H9 (cell line): ENCODE measurements at regions not wholly inside any gene's neighbourhood (a gene's known extent, or its start where the extent isn't known, plus 50 kb on each side); places are given as distances from the start of the nearest gene placed in this dataset.

Experiments used
- DNase-seq: peaks from one replicate; pipeline ENCODE4 v3.0.0-alpha.2; 2017
- H2AFZ ChIP-seq: one replicate; pipeline ENCODE4 v1.6.1; 2013; ENCODE audit warnings: mild to moderate bottlenecking, low read length, control low read depth, moderate library complexity
- H2AK5ac ChIP-seq: 2 replicates; pipeline ENCODE4 v1.6.1; 2013; ENCODE audit warnings: low read length, control low read depth, mixed read lengths; ENCODE audit not compliant: insufficient read length
- H2BK120ac ChIP-seq: one replicate; pipeline ENCODE4 v1.6.1; 2013; ENCODE audit warnings: low read depth, mild to moderate bottlenecking, low read length, control low read depth, inconsistent platforms; ENCODE audit not compliant: poor library complexity, severe bottlenecking
- H2BK12ac ChIP-seq: 2 replicates; pipeline ENCODE4 v1.6.1; 2013; ENCODE audit warnings: low read length, control low read depth, mixed read lengths, low read depth; ENCODE audit not compliant: insufficient read length
- H2BK15ac ChIP-seq: 2 replicates; pipeline ENCODE4 v1.6.1; 2013; ENCODE audit warnings: low read depth, low read length, control low read depth
- H2BK20ac ChIP-seq: one replicate; pipeline ENCODE4 v1.6.1; 2013; ENCODE audit warnings: low read depth, mild to moderate bottlenecking, low read length, control low read depth, inconsistent platforms; ENCODE audit not compliant: poor library complexity, severe bottlenecking
- H2BK5ac ChIP-seq: 2 replicates; pipeline ENCODE4 v1.6.1; 2013; ENCODE audit warnings: low read length, control low read depth, mixed read lengths; ENCODE audit not compliant: insufficient read length
- H3K14ac ChIP-seq: 2 replicates; pipeline ENCODE4 v1.6.1; 2013; ENCODE audit warnings: low read length, control low read depth; ENCODE audit not compliant: insufficient read depth
- H3K18ac ChIP-seq: 2 replicates; pipeline ENCODE4 v1.6.1; 2013; ENCODE audit warnings: low read depth, mild to moderate bottlenecking, mixed read lengths, low read length, control low read depth; ENCODE audit not compliant: insufficient read length
- H3K23ac ChIP-seq: 2 replicates; pipeline ENCODE4 v1.6.1; 2013; ENCODE audit warnings: low read length, control low read depth, mixed read lengths, low read depth; ENCODE audit not compliant: insufficient read length
- H3K23me2 ChIP-seq: 2 replicates; pipeline ENCODE4 v1.6.1; 2013; ENCODE audit warnings: low read depth, mild to moderate bottlenecking, mixed read lengths, low read length, control low read depth; ENCODE audit not compliant: insufficient read length, poor library complexity, severe bottlenecking
- H3K27ac ChIP-seq: 2 replicates; pipeline ENCODE4 v1.5.1; 2013; ENCODE audit warnings: low read length, control low read depth, mixed read lengths, low read depth; ENCODE audit not compliant: insufficient read length
- H3K27me3 ChIP-seq: 2 replicates; pipeline ENCODE4 v1.6.1; 2013; ENCODE audit warnings: low read length, control low read depth, inconsistent platforms; ENCODE audit not compliant: insufficient read depth
- H3K4ac ChIP-seq: 2 replicates; pipeline ENCODE4 v1.6.1; 2013; ENCODE audit warnings: low read depth, mild to moderate bottlenecking, control low read depth, inconsistent platforms, low read length, moderate library complexity
- H3K4me1 ChIP-seq: 2 replicates; pipeline ENCODE4 v1.6.1; 2013; ENCODE audit warnings: low read length, control low read depth, inconsistent platforms; ENCODE audit not compliant: insufficient read depth
- H3K4me2 ChIP-seq: 2 replicates; pipeline ENCODE4 v1.6.1; 2013; ENCODE audit warnings: low read length, control low read depth, mixed read lengths; ENCODE audit not compliant: insufficient read length, insufficient read depth
- H3K56ac ChIP-seq: 2 replicates; pipeline ENCODE4 v1.6.1; 2013; ENCODE audit warnings: low read depth, mild to moderate bottlenecking, mixed read lengths, low read length, control low read depth; ENCODE audit not compliant: insufficient read length
- H3K79me1 ChIP-seq: 2 replicates; pipeline ENCODE4 v1.6.1; 2013; ENCODE audit warnings: low read depth, mild to moderate bottlenecking, moderate library complexity, low read length, control low read depth, inconsistent platforms; ENCODE audit not compliant: insufficient read depth, poor library complexity, severe bottlenecking
- H3K79me2 ChIP-seq: 2 replicates; pipeline ENCODE4 v1.6.1; 2013; ENCODE audit warnings: low read length, control low read depth, inconsistent platforms; ENCODE audit not compliant: insufficient read depth
- H3K9ac ChIP-seq: 2 replicates; pipeline ENCODE4 v1.6.1; 2013; ENCODE audit warnings: low read length, control low read depth, mixed read lengths; ENCODE audit not compliant: insufficient read length; ENCODE audit errors: extremely low read depth
- H3K9me3 ChIP-seq: one replicate; pipeline ENCODE4 v1.6.1; 2013; ENCODE audit warnings: low read depth, low read length, inconsistent platforms; ENCODE audit not compliant: control insufficient read depth
- H3T11ph ChIP-seq: one replicate; pipeline ENCODE4 v1.6.1; 2013; ENCODE audit warnings: mild to moderate bottlenecking, low read length, control low read depth, inconsistent platforms
- H4K20me1 ChIP-seq: one replicate; pipeline ENCODE4 v1.6.1; 2013; ENCODE audit not compliant: control insufficient read depth, insufficient read length, insufficient read depth
- H4K5ac ChIP-seq: 2 replicates; pipeline ENCODE4 v1.6.1; 2013; ENCODE audit warnings: low read depth, mild to moderate bottlenecking, mixed read lengths, low read length, control low read depth; ENCODE audit not compliant: insufficient read length
- H4K8ac ChIP-seq: replicated peaks from 2 replicates; pipeline ENCODE4 v1.6.1; 2013; ENCODE audit warnings: low read length, control low read depth, mixed read lengths, low read depth; ENCODE audit not compliant: insufficient read length
- H4K91ac ChIP-seq: 2 replicates; pipeline ENCODE4 v1.6.1; 2013; ENCODE audit warnings: low read depth, mild to moderate bottlenecking, moderate library complexity, mixed read lengths, low read length, control low read depth; ENCODE audit not compliant: insufficient read length
- H3K27ac Mint-ChIP-seq, 3 experiments: 2 replicates in 2 of 3; 3 replicates in 1 of 3; pipeline ENCODE4 v1.8.0; 2020 to 2021; ENCODE audit warnings: mixed read lengths in 3 of 3, mild to moderate bottlenecking in 1 of 3, moderate library complexity in 1 of 3
- H3K27me3 Mint-ChIP-seq: 2 replicates; pipeline ENCODE4 v1.8.0; 2021; ENCODE audit warnings: low read depth, mild to moderate bottlenecking, moderate library complexity, mixed read lengths
- H3K36me3 Mint-ChIP-seq, 3 experiments: 2 replicates in 2 of 3; 3 replicates in 1 of 3; pipeline ENCODE4 v1.8.0; 2020 to 2021; ENCODE audit warnings: low read depth in 3 of 3, mixed read lengths in 3 of 3; ENCODE audit not compliant: insufficient read depth in 1 of 3
- H3K4me1 Mint-ChIP-seq, 2 experiments: 2 replicates each; pipeline ENCODE4 v1.8.0; 2020; ENCODE audit warnings: mixed read lengths in 2 of 2
- H3K4me3 Mint-ChIP-seq, 2 experiments: 2 replicates in 1 of 2; 3 replicates in 1 of 2; pipeline ENCODE4 v1.8.0; 2020 to 2021; ENCODE audit warnings: mild to moderate bottlenecking in 2 of 2, mixed read lengths in 2 of 2, moderate library complexity in 1 of 2
- H3K9me3 Mint-ChIP-seq, 2 experiments: 2 replicates in 1 of 2; 3 replicates in 1 of 2; pipeline ENCODE4 v1.8.0; 2020; ENCODE audit warnings: mild to moderate bottlenecking in 2 of 2, mixed read lengths in 2 of 2, moderate library complexity in 1 of 2
- CTCF ChIP-seq: fragments of 200-600 bp; sonication (generic); conservative IDR thresholded peaks from 3 replicates; pipeline ENCODE4 v1.8.0; 2021; ENCODE audit warnings: antibody characterized with exemption, mild to moderate bottlenecking
- WGBS: extraction: QIAGEN DNeasy Blood & Tissue Kit; methylation state at CpG from one replicate; pipeline ENCODE4 v1.1.7; 2013; ENCODE audit warnings: missing lambda C conversion rate, low lambda C conversion rate, mixed read lengths; ENCODE audit not compliant: insufficient read length; ENCODE audit errors: extremely low coverage; 5-methylcytosine and 5-hydroxymethylcytosine counted together

GRCh38 chr5:164071671-164072070 lies 566.3 kb downstream of the MAT2B start:
- H3K36me3 Mint-ChIP-seq, result no peaks in the 10 kb centered on the region
- Histone ChIP-seq H2BK20ac (no peak overlapping the region), H3K4me2 (no peak overlapping the region), H3K4ac (no peak overlapping the region), H4K5ac (no peak overlapping the region), H3K27me3 (no peaks in the 10 kb centered on the region), H3T11ph (no peak overlapping the region), H2BK5ac (no peak overlapping the region), H2AK5ac (no peak overlapping the region), H3K14ac (no peak overlapping the region), H3K23ac (no peak overlapping the region), H2AFZ (no peak overlapping the region), H3K18ac (no peak overlapping the region), H2BK15ac (no peak overlapping the region), H3K79me1 (no peaks in the 10 kb centered on the region), H2BK12ac (no peak overlapping the region), H4K20me1 (no peaks in the 10 kb centered on the region), H3K23me2 (no peaks in the 10 kb centered on the region), H4K91ac (no peak overlapping the region), H3K4me1 (no peaks in the 10 kb centered on the region), H3K56ac (no peak overlapping the region), H3K9me3 (no peaks in the 10 kb centered on the region), H4K8ac (no peak overlapping the region), H3K27ac (no peak overlapping the region), H3K9ac (no peak overlapping the region), H2BK120ac (no peak overlapping the region), H3K79me2 (no peaks in the 10 kb centered on the region)
- no peak overlapping the region; a peak in 1 of 7 replicates for H3K27ac Mint-ChIP-seq
- DNase-seq, result no peak
- H3K4me1 Mint-ChIP-seq, result 0 out of 4 replicates have a peak, but pooled peaks cover 0 to 2% of the 10 kb centered on the region in 2 experiments
- peaks cover 0 to 2% of the 10 kb centered on the region in 2 experiments; a peak in 2 of 5 replicates for H3K9me3 Mint-ChIP-seq
- H3K4me3 Mint-ChIP-seq, result no peak overlapping the region
- H3K27me3 Mint-ChIP-seq, result no peaks in the 10 kb centered on the region
- no CpG with 5 or more reads among the region's 1 CpG for WGBS
- TF ChIP-seq CTCF, result no peak
